Spleen (tissue), 11 donors: ENCODE measurements at regions not wholly inside any gene's neighbourhood (a gene's known extent, or its start where the extent isn't known, plus 50 kb on each side); places are given as distances from the start of the nearest gene placed in this dataset.
A peak's percentile ranks its signal among the peaks of the same experiment; 100 is the strongest.

Experiments
- DNase-seq: peaks from one replicate; pipeline ENCODE4 v3.0.0-alpha.2; 2020
- H3K27ac ChIP-seq, 8 donors: fragments of 200-600 bp; sonication (generic) in 7 of 8; 1 replicate in 4 of 8; 2 replicates in 4 of 8; pipeline versions ENCODE4 v1.5.0 to v1.8.0; 2016 to 2021; ENCODE audit warnings: inconsistent platforms in 4 of 8, mild to moderate bottlenecking in 4 of 8, moderate library complexity in 1 of 8
- H3K27me3 ChIP-seq, 7 donors: fragments of 200-600 bp; sonication (generic) in 6 of 7; replicated peaks in 1 of 7; 1 replicate in 4 of 7; 2 replicates in 3 of 7; pipeline versions ENCODE4 v1.5.0 to v1.8.0; 2016 to 2021; ENCODE audit warnings: inconsistent platforms in 3 of 7, mild to moderate bottlenecking in 1 of 7
- H3K36me3 ChIP-seq, 6 donors: fragments of 200-600 bp; sonication (generic) in 5 of 6; 1 replicate in 4 of 6; 2 replicates in 2 of 6; pipeline versions ENCODE4 v1.5.0 to v1.8.0; 2016 to 2021; ENCODE audit warnings: inconsistent platforms in 2 of 6
- H3K4me1 ChIP-seq, 6 donors: fragments of 200-600 bp; sonication (generic) in 5 of 6; 1 replicate in 3 of 6; 2 replicates in 3 of 6; pipeline versions ENCODE4 v1.5.0 to v1.8.0; 2016 to 2021; ENCODE audit warnings: inconsistent platforms in 3 of 6
- H3K4me3 ChIP-seq, 8 donors: fragments of 200-600 bp; sonication (generic) in 7 of 8; 1 replicate in 4 of 8; 2 replicates in 4 of 8; pipeline versions ENCODE4 v1.5.0 to v1.8.0; 2016 to 2021; ENCODE audit warnings: inconsistent platforms in 4 of 8, mild to moderate bottlenecking in 4 of 8, moderate library complexity in 2 of 8
- H3K9me3 ChIP-seq, 8 donors: fragments of 200-600 bp; sonication (generic) in 7 of 8; 1 replicate in 4 of 8; 2 replicates in 4 of 8; pipeline versions ENCODE4 v1.5.0 to v1.8.0; 2016 to 2021; ENCODE audit warnings: inconsistent platforms in 4 of 8
- CTCF ChIP-seq, 11 experiments: fragments of 200-600 bp in 7 of 11; fragments of 450-650 bp in 4 of 11; sonication (generic) in 4 of 11; IDR thresholded peaks in 8 of 11; conservative IDR thresholded peaks in 3 of 11; 1 replicate in 7 of 11; 2 replicates in 4 of 11; pipeline versions ENCODE4 v1.4.0 to v1.8.0; 2016 to 2021; ENCODE audit warnings: antibody characterized with exemption in 11 of 11, inconsistent platforms in 4 of 11, mild to moderate bottlenecking in 1 of 11
- POLR2A ChIP-seq, 3 donors: fragments of 450-650 bp; IDR thresholded peaks; one replicate each; pipeline ENCODE4 v1.5.1; 2017; ENCODE audit warnings: antibody characterized with exemption in 3 of 3, mild to moderate bottlenecking in 1 of 3
- POLR2AphosphoS5 ChIP-seq, 3 donors: sonication (generic); formaldehyde crosslinking; IDR thresholded peaks; one replicate each; pipeline ENCODE4 v1.5.1; 2017; ENCODE audit warnings: antibody characterized with exemption in 3 of 3
- WGBS, 5 donors: extraction: QIAGEN DNeasy Blood & Tissue Kit in 3 of 5; methylation state at CpG; one replicate each; pipeline versions ENCODE4 v1.1.5 to v1.1.7; 2013 to 2018; 5-methylcytosine and 5-hydroxymethylcytosine counted together
- intact Hi-C: fragments of 100-400 bp; cut with DNase I; formaldehyde crosslinking; loops from one replicate; pipeline ENCODE4 v1.15.0; 2023; ENCODE audit warnings: low total_unique reads
- donor health status: healthy with polysubstance abuse.
- donor health status: DM: no; HTN: no; CAD: no; lungs with moderate emphysema.
- donor health status: DM: no; HTN: no; CAD: no.
- donor health status: Bipolar disorder and iron deficiency.
- donor health status: healthy.
- donor health status: DM: no; HTN: no; CAD: no.
- donor health status: DM: yes; HTN: yes; CAD: no.

DNA sequence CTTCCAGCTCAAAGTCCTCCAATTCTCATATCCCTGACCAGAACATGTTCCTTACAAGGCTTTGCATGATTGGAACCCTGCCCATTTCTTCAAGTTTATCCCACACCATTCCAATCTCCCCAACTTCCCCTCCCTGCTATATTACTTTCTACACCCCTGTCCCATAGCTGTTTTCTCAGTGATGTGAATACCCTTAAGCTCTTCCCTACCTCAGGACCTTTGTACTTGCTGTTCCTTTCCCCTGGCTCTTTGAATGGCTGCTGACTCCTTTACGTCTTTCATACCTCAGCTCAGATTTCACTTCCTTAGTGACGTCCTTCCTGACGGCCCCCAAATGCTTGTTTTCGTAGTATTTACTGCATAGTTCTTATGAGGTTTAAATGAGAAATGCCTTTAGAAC lies 166.2 kb upstream of the ZNF462 start:
- peaks cover 0 to 9% (median 0%) of the 10 kb centered on the region in 6 donors for H3K4me1 ChIP-seq
- no peak overlapping the region for H3K4me3 ChIP-seq
- 67 to 83% (median 73%) methylated on average over 4 of the region's 4 CpGs for WGBS, 5 donors
- no peak overlapping the region for H3K27ac ChIP-seq
- TF ChIP-seq POLR2AphosphoS5 (IDR thresholded peaks at IDR 0.05) (no peak), CTCF (IDR thresholded peaks at IDR 0.05 in 8 of 11, conservative IDR thresholded peaks at IDR 0.05 in 3 of 11) (no peak), POLR2A (IDR thresholded peaks at IDR 0.05) (no peak)
- DNase-seq: no peak
- H3K27me3 ChIP-seq: no peaks in the 10 kb centered on the region
- H3K36me3 ChIP-seq: no peaks in the 10 kb centered on the region
- intact Hi-C loops: no loop called here
- peaks cover 0 to 2% (median 0%) of the 10 kb centered on the region in 8 donors for H3K9me3 ChIP-seq

- intact Hi-C loops: no loop called here
Measured at GRCh38 chr9:106697390-106697749, 165.6 kb upstream of the ZNF462 start.

GRCh38 chr9:106697750-106698502 lies 165.0 kb upstream of the ZNF462 start:
- DNase-seq: peak; percentile 72
- peaks cover 0 to 9% (median 0%) of the 10 kb centered on the region in 6 donors for H3K4me1 ChIP-seq
- WGBS, 5 donors: 47 to 83% (median 72%) methylated on average over 16 of the region's 16 CpGs
- peak overlapping the region in 4 of 8 donors; percentile 21 to 43 (median 28) for H3K27ac ChIP-seq
- H3K9me3 ChIP-seq: peaks cover 0 to 7% (median 0%) of the 10 kb centered on the region in 8 donors
- intact Hi-C loops: no loop called here
- TF ChIP-seq CTCF (IDR thresholded peaks at IDR 0.05 in 8 of 11, conservative IDR thresholded peaks at IDR 0.05 in 3 of 11) (no peak), POLR2A (IDR thresholded peaks at IDR 0.05) (no peak), POLR2AphosphoS5 (IDR thresholded peaks at IDR 0.05) (peak in 2 of 3 donors; percentile 34)
- no peaks in the 10 kb centered on the region for H3K36me3 ChIP-seq
- H3K4me3 ChIP-seq: peak overlapping the region in 4 of 8 donors; percentile 10 to 50 (median 18)
- no peaks in the 10 kb centered on the region for H3K27me3 ChIP-seq

More at GRCh38 chr9:106697390-106697749, 165.6 kb upstream of the ZNF462 start:
- Histone ChIP-seq H3K27ac (peak overlapping the region in 3 of 8 donors; percentile 21 to 33 (median 23)), H3K27me3 (no peaks in the 10 kb centered on the region), H3K9me3 (peaks cover 0 to 7% (median 0%) of the 10 kb centered on the region in 8 donors), H3K36me3 (no peaks in the 10 kb centered on the region), H3K4me3 (no peak overlapping the region), H3K4me1 (peaks cover 0 to 9% (median 0%) of the 10 kb centered on the region in 6 donors)
- 70 to 86% (median 83%) methylated on average over 8 of the region's 8 CpGs for WGBS, 5 donors
- TF ChIP-seq POLR2AphosphoS5 (IDR thresholded peaks at IDR 0.05) (no peak), CTCF (IDR thresholded peaks at IDR 0.05 in 8 of 11, conservative IDR thresholded peaks at IDR 0.05 in 3 of 11) (no peak), POLR2A (IDR thresholded peaks at IDR 0.05) (no peak)
- no peak for DNase-seq

DNA sequence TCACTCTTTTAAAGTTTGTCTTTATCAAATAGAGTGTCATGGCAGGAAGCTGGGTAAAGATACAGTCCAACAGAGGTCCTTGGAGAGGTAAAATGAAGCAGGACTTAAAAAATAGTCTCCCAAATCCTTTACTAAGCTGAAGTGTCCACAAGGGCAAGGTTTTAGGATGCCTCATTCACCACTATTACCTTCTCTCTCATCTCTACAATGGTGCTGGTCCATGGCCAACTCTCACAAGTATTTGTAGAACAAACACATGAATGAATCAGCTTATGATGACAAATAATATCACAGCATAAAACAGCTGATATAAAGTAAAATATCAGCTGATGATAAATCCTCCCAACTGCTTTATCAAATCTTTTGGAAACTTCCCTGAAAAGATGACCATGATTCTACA lies 162.3 kb upstream of the ZNF462 start:
- H3K36me3 ChIP-seq: no peaks in the 10 kb centered on the region
- no peak overlapping the region for H3K4me3 ChIP-seq
- TF ChIP-seq POLR2A (IDR thresholded peaks at IDR 0.05) (no peak), CTCF (IDR thresholded peaks at IDR 0.05 in 8 of 11, conservative IDR thresholded peaks at IDR 0.05 in 3 of 11) (no peak), POLR2AphosphoS5 (IDR thresholded peaks at IDR 0.05) (no peak)
- intact Hi-C loops: no loop called here
- no peaks in the 10 kb centered on the region for H3K27me3 ChIP-seq
- H3K27ac ChIP-seq: no peak overlapping the region
- peaks cover 0 to 9% (median 0%) of the 10 kb centered on the region in 6 donors for H3K4me1 ChIP-seq
- peaks cover 0 to 11% (median 0%) of the 10 kb centered on the region in 8 donors for H3K9me3 ChIP-seq
- no peak for DNase-seq
